Activated CD4-positive, alpha-beta T cell treated with anti-CD3 and anti-CD28 coated beads, Interleukin-2, Interleukin-6, amounts not matched to agents 100 ng/mL and 50 ng/mL, durations not matched to agents 16 hours and 8 hours (primary cell): ENCODE measurements at regions not wholly inside any gene's neighbourhood (a gene's known extent, or its start where the extent isn't known, plus 50 kb on each side); places are given as distances from the start of the nearest gene placed in this dataset.
"Not testable (repeated sequence)": the region's sequence is repeated elsewhere in the genome, so short reads cannot be mapped to it uniquely, and the experiment has no call there.

Experiments
- DNase-seq: peaks from one replicate; pipeline ENCODE4 v3.0.0-alpha.2; 2020

DNA sequence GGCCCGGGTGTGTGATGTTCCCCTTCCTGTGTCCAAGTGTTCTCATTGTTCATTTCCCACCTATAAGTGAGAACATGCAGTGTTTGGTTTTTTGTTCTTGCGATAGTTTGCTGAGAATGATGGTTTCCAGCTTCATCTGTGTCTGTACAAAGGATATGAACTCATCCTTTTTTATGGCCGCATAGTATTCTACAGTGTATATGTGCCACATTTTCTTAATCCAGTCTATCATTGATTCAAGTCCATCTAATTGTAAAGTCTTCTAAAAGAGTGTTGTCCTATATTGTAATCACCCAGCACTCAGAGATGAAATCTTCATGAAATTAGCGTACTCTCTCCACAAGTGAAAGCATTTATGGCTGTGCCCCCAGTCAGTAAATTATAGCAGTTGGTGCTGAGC is 1096.6 kb downstream of the UQCRFS1 start:
- DNase-seq = not testable (repeated sequence)

DNA sequence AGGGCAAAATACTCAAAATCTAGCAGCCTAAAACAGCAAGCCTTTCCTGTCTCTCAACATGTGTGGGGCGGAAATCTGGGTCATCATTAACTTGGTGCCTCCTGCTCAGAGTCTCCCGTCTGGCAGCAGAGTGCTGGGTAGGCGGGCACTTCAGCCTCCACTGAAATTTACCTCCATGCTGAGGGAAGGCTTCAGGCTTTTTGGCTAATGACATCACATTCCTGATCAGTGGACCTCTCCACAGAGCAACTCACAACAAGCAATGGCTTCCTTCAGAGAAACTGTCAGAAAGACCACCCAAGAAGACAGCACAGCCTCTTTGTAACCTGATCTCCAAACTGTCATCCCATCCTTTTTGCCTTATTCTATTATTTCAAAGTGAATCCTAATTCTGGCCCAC is 1109.0 kb downstream of the UQCRFS1 start:
- no peak for DNase-seq

DNA sequence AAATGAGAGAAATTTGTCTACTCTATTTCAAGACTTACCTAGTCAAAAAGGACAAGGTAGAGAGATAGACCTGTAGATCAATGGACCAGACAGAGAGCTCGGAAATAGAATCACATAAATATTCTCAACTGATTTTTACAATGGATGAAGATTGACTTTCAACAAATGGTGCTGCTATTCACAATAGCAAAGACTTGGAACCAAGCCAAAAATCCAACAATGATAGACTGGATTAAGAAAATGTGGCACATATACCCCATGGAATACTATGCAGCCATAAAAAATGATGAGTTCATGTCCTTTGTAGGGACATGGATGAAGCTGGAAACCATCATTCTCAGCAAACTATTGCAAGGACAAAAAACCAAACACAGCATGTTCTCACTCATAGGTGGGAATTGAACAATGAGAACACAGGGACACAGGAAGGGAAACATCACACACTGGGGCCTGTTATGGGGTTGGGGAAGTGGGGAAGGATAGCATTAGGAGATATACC is 1128.2 kb downstream of the UQCRFS1 start:
- not testable (repeated sequence) for DNase-seq

DNA sequence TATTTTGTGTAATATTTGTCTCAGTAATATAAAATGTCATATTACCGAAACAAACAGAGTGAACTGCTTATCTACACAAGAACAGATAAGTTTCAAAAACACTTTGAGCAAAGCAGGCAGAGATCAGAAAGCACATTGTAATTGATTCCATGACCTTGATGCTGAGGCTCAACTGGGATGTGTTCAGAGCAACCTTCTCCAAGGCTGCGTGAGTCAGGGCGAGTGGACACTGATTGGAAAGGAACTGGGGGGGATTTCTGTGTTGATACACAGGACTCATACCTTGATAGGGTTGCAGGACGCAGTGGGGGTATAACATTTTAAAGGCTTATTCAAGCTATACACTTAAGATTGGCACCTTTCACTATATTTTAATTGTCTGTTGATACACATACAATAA is 1136.3 kb downstream of the UQCRFS1 start:
- DNase-seq = no peak

DNA sequence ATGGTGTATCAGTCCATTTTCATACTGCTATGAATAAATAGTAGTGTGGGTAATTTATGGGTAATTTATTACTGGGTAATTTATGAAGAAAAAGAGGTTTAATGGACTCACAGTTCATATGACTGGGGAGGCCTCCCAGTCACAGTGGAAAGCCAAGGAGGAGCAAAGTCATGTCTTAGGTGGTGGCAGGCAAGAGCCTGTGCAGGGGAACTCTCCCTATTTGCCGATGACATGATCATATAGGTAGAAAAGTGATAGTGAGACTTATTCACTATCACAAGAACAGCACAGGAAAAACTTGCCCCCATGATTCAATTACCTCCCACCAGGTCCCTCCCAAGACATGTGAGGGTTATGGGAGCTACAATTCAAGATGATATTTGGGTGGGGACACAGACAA is 1137.7 kb downstream of the UQCRFS1 start:
- DNase-seq = no peak

DNA sequence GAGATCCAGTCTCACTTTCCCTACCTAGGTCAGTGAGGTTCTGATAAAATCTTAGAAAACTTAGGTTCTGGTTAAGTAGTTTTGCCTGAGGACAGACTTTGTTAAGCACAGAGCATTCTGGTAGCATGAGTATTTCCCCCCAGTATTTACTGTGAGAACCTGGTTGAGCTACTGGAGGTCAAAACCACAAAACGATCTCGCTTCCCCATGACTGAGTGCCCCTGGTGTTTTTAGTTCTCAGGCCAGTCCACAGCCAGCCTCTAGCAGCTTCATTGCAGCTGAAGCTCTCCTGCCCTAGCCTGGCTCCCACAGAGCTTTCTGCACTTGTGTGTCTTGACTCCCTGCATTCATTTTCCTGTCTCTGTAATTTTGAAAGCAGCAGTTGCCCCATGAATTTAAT is 1138.2 kb downstream of the UQCRFS1 start:
- DNase-seq = no peak

DNA sequence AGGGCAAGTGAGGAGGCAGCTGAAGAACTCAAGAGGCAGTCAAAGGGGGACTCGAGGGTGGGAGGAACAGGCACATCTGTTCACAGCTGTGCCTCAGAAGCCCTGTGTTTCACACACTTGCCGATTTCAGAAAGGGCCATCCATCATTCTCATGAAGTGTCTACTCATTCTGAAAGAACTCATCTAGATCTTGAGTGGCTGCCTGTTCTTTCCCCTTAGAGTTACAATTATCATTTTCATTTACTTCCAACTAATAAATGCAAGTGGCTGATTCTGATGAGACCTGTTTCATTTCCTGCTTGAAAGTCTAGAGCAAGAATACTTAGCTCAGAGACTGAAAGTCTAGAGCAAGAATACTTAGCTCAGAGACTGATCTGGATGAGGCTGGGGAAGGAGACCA is 1145.1 kb downstream of the UQCRFS1 start:
- DNase-seq = no peak

DNA sequence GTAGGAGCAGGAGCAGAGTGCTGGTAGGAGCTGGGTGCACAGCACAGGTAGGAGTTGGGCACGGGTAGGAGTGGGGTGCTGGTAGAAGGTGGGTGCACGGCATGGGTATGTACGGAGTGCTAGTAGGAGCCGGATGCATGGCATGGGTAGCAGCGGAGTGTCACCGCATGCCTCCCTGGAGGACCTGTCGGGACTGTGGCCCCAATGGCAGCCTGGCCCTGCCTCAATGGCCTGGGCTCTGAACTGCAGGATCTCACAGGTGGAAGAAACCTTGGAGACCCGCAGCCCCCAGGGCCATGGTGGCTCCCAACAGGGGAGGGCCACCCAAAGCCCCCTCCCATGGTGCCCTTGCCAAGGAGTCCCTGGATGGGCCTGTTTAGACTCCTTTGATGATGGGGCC is 1146.0 kb downstream of the UQCRFS1 start:
- DNase-seq = no peak

DNA sequence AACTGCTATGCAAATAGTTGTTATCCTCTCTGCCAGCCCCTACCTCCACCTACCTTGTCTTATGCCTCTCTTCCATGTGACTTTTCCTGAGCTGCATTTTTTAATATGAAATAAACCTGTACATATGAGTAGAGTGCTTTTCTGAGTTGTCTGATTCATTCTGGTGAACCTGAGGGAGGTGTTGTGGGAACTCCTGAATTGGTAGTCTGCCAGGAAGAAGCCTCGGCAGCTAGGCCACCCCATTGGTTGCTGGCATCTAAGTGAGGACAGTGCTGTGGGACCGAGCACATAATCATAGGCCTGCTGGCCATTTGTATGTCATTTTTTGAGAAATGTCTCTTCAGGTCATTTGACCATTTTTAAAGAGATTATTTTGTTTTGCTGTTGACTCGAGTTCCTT is 1146.8 kb downstream of the UQCRFS1 start:
- DNase-seq = no peak

DNA sequence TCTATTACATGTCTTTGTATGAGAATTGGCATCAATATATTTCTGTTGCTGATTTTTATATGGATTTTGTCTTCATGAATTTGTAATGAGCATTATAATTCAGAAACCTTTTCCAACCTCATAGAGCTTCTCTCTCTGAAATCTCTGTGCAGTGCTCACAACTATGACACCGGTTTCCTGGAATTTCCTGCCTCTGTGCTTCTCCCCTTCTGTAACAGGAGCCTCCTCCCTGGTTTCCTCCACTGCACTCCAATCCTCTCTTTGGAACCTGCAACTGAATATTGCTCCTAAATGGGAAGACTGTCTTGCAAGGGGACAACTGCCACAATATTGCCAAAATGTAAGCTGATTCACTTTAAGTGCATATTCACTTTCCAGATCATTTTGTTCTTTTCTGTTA is 1147.9 kb downstream of the UQCRFS1 start:
- no peak for DNase-seq

DNA sequence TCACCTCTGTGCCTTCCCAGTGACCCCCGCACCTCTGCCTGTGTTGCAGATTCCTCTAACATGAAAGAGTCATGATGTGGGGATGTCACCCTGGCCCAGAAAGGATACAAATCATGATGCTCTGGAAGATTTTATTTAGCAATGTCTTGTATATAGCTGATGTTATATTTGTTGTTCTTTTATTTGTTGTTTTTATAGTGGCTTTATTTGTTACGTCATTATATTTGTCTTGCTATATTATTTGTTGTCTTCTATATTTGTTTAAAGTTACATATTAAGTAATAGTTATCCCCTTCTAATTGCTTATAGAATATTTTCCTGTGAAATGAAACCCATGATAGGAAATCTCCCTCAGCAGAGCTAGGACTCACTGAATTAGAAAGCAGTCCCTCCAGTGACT is 1149.2 kb downstream of the UQCRFS1 start:
- no peak for DNase-seq

DNA sequence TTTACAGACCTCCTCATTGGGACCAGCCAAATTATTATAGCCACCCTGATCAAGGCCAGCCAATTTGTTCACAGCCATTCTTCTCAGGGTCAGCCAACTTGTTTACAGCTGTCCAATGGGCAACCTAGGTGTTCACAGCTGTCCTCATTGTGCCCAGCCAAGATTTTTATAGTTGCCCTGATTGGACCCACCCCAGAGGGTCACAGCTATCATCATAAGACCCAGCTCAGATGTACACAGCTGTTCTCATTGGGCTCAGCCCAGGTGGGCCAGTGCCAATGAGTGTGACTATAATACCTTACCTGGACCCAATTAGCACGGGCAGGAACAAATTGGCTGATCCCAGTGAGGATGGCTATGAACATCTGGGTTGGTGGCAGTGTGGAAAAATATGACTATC is 1151.8 kb downstream of the UQCRFS1 start:
- no peak for DNase-seq

DNA sequence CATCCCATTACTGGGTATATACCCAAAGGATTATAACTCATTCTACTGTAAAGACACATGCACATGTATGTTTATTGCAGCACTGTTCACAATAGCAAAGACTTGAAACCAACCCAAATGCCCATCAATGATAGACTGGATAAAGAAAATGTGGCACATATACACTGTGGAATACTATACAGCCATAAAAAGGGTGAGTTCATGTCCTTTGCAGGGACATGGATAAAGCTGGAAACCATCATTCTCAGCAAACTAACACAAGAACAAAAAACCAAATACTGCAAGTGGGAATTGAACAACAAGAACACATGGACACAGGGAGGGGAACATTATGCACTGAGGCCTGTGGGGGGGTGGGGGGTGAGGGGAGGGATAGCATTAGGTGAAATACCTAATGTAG is 1155.9 kb downstream of the UQCRFS1 start:
- DNase-seq = not testable (repeated sequence)

DNA sequence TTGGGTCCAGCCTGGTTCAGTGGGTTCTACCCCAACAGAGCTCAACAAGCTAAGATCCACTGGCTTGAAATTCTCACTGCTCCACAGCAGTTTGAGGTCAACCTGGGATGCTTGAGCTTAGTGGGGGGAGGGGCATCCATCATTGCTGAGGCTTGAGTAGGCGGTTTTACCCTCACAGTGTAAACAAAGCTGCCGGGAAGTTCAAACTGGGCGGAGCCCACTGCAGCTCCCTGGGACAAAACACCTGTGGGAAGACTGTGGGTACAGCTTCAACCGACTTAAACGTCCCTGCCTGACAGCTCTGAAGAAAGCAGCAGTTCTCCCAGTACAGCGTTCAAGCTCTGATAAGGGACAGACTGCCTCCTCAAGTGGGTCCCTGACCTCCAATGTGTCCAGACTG is 1161.9 kb downstream of the UQCRFS1 start:
- no peak for DNase-seq

DNA sequence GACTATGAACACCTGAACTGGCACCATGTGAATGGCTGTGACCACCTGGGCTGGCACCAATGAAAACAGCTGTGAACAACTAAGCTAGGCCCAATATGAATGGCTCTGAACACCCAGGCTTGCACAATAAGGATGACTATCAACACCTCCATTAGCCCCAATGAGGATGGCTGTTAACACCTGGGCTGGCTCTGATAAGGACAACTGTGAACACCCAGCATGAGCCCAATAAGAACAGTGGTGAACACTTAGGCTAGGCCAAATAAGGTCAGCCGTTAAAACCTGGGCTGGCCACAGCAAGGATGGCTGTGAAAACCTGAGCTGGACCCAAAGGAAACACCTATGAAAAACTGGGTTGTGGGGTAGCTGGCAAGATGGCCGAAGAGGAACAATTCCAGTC is 1163.1 kb downstream of the UQCRFS1 start:
- no peak for DNase-seq

DNA sequence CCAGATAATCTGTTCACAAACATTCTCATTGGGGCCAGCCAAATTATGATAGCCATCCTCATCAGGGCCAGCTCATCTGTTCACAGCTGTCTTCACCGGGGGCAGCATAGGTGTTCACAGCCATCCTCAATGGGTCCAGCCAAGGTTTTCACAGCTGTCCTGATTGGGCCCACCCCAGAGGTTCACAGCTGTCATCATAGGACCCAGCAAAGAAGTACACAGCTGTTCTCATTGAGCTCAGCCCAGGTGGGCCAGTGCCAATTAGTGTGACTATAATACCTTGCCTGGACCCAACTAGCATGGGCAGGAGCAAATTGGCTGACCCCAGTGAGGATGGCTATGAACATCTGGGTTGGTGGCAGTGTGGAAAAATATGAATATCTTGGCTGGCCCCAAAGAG is 1166.0 kb downstream of the UQCRFS1 start:
- DNase-seq = no peak

DNA sequence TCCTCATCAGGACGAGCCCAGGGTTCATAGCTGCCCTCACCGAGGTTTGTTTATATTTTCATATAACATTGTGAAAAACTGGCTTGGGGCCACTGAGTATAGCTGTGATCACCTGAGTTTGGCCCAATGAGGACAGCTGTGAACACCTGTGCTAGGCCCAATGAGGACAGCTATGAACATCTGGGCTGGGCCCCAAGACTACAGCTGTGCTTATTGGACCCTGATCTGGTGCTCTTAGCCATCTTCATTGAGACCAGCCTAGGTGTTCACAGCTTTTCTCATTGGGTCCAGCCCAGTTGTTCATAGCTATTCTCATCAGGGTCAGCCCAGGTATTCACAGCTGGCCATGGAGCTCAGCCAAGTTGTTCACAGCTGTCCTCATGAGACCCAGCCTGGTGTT is 1167.3 kb downstream of the UQCRFS1 start:
- DNase-seq = no peak

DNA sequence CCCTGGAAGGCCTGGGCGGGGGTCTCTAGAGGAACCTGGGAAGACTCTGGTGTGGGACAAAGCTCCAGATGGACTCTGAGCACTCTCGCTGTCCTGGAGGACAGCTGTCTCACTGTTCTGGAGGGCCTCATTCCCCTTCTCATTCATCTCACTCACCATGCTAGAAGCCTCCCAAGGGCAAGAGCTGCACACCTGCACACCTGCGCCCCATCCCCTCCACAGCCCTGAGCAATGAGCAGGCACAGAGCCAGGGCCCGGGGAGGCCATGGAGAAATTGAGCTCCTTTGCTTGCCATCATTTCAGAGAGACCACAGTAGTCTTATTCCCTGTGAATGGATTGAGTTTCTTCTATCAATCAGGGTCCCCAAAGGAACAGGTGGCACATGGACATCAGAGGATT is 1168.5 kb downstream of the UQCRFS1 start:
- no peak for DNase-seq

DNA sequence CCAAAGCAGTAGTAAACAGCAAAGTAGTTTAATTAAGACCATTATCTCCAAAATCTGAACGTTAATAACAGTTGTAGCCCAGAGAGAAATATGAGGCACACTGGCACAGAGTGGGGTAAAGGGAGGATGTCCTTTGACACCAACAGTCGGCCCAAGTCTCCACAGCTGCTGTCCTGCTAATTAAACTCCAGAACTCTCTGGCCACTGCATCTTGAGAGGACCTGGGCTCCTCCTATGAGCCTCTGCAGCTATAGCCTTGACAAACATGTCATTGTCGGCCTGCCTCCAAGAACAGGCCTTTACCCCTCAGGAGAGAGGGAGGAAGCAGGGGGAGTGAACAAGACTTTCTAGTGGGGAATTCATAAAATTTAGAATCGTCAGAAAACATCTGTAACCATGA is 1170.4 kb downstream of the UQCRFS1 start:
- no peak for DNase-seq

DNA sequence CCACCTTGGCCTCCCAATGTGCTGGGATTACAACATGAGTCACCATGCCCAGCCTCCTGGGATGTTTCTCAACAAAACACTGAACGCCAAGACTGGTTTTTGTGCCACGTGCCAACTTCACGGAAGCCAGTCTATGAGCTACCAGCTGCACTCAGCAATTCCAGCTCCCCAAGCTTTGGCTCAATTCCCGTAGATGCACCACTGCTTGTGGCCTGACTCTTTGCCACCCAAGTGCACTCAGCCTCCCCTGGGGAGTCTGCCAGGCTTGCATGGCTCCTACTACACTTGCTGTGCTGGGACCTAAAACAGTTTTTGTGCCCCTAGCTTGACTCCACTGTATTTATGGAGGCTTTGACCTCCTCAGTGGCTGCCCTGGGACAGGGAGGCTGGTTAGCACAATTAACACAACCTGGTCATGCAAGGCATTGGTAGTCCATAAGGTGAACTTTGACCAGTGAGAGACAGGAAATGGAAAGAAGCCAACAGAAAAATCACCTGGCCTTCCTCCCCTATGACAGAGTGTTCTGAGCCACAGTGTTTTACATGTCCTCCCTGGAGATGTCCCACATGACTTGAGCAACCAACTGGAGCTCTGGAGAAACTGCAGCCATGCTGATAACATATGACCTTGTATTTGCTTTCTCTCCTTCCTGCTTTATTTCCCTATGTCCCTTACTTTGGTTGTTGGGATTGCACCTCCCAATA is 1173.1 kb downstream of the UQCRFS1 start:
- DNase-seq = no peak

DNA sequence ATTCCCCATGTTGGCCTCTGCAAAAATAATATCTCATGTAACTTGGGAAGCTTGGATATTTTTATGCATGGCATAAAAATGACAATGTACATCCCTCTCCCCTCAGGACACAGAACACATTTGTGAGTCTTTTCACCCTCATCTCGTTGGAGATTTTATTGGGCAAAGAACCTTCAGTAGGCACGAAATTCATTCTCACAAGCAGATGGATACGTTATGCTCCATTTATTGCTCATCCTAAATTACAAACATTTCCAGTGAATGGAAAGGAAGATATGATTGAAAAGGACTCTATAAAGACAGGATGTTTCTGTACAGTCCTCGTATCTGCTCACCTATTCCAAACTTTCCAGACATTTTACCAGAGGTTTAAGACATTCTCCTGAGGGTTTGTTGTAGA is 1175.8 kb downstream of the UQCRFS1 start:
- no peak for DNase-seq

DNA sequence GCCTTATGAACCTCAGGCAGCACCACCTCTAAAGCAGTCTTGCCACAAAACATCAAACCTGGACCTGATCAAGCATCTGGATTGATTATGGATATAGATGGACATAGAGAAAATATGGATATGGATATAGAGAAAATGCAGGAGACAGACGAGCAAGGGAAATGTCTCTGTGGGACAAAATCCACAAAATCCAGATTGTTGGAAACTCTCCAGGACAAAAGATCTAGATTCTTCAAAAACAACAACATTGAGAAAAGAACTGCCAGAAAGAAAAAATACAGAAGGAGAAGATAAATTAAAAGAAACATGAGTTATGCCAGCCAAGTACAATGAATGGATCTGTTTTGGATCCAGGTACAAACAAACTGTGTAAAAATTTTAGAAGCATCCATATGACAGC is 1176.5 kb downstream of the UQCRFS1 start:
- no peak for DNase-seq

DNA sequence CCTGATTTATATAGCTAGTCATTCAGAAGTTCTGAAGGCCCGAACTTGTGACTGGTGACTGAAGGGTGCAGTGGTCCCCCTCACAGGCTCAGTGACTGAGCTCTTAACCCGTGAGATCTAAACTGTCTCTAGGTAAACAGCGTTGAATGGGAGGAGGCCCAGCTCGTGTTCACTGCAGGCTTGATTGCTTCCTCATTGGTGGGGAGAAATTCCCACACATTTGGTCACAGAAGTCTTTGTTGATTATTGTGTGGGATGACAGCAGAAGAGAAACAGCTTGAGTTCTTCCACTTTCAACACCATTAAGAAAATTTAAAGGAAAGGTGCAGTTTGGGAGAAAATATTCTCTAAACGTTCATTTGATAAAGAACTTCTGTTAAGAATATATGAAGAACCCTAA is 1178.0 kb downstream of the UQCRFS1 start:
- no peak for DNase-seq

DNA sequence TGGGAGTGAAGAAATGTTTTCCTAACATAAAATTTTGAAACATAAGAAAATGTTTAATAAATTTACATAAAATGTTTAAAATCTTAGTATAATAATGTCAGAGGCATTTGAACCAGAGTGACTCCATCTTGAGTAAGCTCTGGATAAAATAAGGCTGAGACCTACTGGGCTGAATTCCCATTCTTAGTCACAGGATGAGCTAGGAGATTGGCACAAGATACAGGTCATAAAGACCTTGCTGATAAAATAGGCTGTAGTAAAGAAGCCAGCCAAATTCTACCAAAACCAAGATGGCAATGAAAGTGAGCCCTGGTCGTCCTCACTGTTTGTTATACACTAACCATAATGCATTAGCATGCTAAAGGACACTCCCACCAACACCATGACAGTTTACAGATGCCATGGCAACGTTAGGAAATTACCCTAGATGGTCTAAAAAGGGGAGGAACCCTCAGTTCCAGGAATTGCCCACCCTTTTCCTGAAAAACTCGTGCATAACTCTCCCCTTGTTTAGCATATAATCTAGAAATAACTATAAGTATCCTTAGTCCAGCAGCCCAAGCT is 1184.0 kb downstream of the UQCRFS1 start:
- DNase-seq = no peak

DNA sequence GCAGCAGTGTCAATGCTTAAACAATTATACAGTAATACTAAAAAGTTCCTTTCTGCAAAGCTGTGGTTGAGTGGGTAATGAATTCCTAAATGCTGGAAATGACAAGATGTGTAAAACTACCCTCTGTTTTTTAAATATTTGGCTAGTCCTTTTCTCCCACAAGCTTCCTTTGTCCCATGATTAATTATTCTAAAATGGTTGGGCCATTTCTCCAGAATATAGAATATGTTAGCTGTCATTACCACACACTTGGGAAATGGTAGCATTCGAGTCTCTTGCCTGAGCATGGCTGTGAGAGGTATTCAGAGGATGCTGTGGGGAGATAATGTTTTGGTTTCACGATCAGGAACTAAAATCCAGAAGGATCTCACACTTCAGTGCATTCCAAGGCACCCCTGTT is 1185.8 kb downstream of the UQCRFS1 start:
- no peak for DNase-seq
